ENCODE measurements at regions not wholly inside any gene's neighbourhood (a gene's known extent, or its start where the extent isn't known, plus 50 kb on each side); places are given as distances from the start of the nearest gene placed in this dataset.

GRCh38 chr4:86531440-86531839, 62.7 kb upstream of the PTPN13 start:
- Histone ChIP-seq H3K4me3 (no peak overlapping the region), H3K4me1 (ENCODE audit: low read depth) (no peaks in the 10 kb centered on the region), H3K36me3 (ENCODE audit: low read depth) (no peaks in the 10 kb centered on the region), H3K9me3 (no peaks in the 10 kb centered on the region)
- TF ChIP-seq CTCF (IDR thresholded peaks at IDR 0.05): no peak
- intact Hi-C loops (cut with DNase I, micrococcal nuclease): no loop called here
- ATAC-seq: no peak
- no peak for DNase-seq

GRCh38 chr4:86532851-86533250, 61.3 kb upstream of the PTPN13 start:
- Histone ChIP-seq H3K36me3 (ENCODE audit: low read depth) (no peaks in the 10 kb centered on the region), H3K4me3 (no peak overlapping the region), H3K4me1 (ENCODE audit: low read depth) (no peaks in the 10 kb centered on the region), H3K9me3 (no peaks in the 10 kb centered on the region)
- no peak for DNase-seq
- intact Hi-C loops (cut with DNase I, micrococcal nuclease): no loop called here
- no peak for ATAC-seq
- no peak for TF ChIP-seq CTCF (IDR thresholded peaks at IDR 0.05)

- H3K36me3 ChIP-seq (ENCODE audit: low read depth): no peaks in the 10 kb centered on the region
- no peak for TF ChIP-seq CTCF (IDR thresholded peaks at IDR 0.05)
- no peaks in the 10 kb centered on the region for H3K4me1 ChIP-seq (ENCODE audit: low read depth)
- ATAC-seq (no peak), DNase-seq (no peak)
- H3K4me3 ChIP-seq: no peak overlapping the region
- H3K9me3 ChIP-seq: no peaks in the 10 kb centered on the region
- intact Hi-C loops (cut with DNase I, micrococcal nuclease): no loop called here
Measured at GRCh38 chr4:86536151-86536550, 58.0 kb upstream of the PTPN13 start.

- TF ChIP-seq CTCF (IDR thresholded peaks at IDR 0.05): no peak
- H3K9me3 ChIP-seq: no peaks in the 10 kb centered on the region
- H3K36me3 ChIP-seq (ENCODE audit: low read depth): no peaks in the 10 kb centered on the region
- H3K4me1 ChIP-seq (ENCODE audit: low read depth): no peaks in the 10 kb centered on the region
- H3K4me3 ChIP-seq: no peak overlapping the region
- intact Hi-C loops (cut with DNase I, micrococcal nuclease): no loop called here
- ATAC-seq: no peak
- no peak for DNase-seq
Measured at GRCh38 chr4:86542319-86543027, 51.6 kb upstream of the PTPN13 start.

GRCh38 chr4:86543080-86543479, 51.0 kb upstream of the PTPN13 start:
- H3K4me3 ChIP-seq: no peak overlapping the region
- no peaks in the 10 kb centered on the region for H3K36me3 ChIP-seq (ENCODE audit: low read depth)
- intact Hi-C loops (cut with DNase I, micrococcal nuclease): no loop called here
- DNase-seq: no peak
- no peaks in the 10 kb centered on the region for H3K9me3 ChIP-seq
- no peaks in the 10 kb centered on the region for H3K4me1 ChIP-seq (ENCODE audit: low read depth)
- no peak for ATAC-seq
- no peak for TF ChIP-seq CTCF (IDR thresholded peaks at IDR 0.05)
